ENCODE measurements at regions not wholly inside any gene's neighbourhood (a gene's known extent, or its start where the extent isn't known, plus 50 kb on each side); places are given as distances from the start of the nearest gene placed in this dataset.

GRCh38 chr4:38275331-38276100 is 315.3 kb downstream of the PTTG2 start:
- ATAC-seq (no peak), DNase-seq (ENCODE audit: low spot score) (no peak)
- POLR2A ChIA-PET, result no interaction called here

More at GRCh38 chr4:38275331-38276100, 315.3 kb downstream of the PTTG2 start:
- Mint-ChIP-seq H3K9me3 (peaks cover 10% of the 10 kb centered on the region), H3K27me3 (ENCODE audit: low read depth) (no peaks in the 10 kb centered on the region), H3K4me3 (no peak overlapping the region), H3K4me1 (peaks cover 7% of the 10 kb centered on the region), H3K27ac (no peak overlapping the region), H3K36me3 (peaks cover 8% of the 10 kb centered on the region; the same call in 1 of the 2 replicates)
- CTCF ChIA-PET, result no interaction called here
- no peak for TF ChIP-seq NR3C1 (CRISPR knock-in tag; conservative IDR thresholded peaks at IDR 0.05; ENCODE audit: low read depth)
- no peak for TF ChIP-seq CTCF (IDR thresholded peaks at IDR 0.05)
- no peak for TF ChIP-seq ZNF532 (CRISPR knock-in tag; IDR thresholded peaks at IDR 0.05; ENCODE audit: borderline replicate concordance)
- no peak for TF ChIP-seq MXD4 (CRISPR knock-in tag; IDR thresholded peaks at IDR 0.05; ENCODE audit: borderline replicate concordance)
- TF ChIP-seq FOXJ3 (CRISPR knock-in tag; IDR thresholded peaks at IDR 0.05; ENCODE audit: borderline replicate concordance), result no peak
- no peak for TF ChIP-seq MYBL2 (CRISPR knock-in tag; IDR thresholded peaks at IDR 0.05)
- TF ChIP-seq ZNF423 (CRISPR knock-in tag; IDR thresholded peaks at IDR 0.05), result no peak
- TF ChIP-seq STAT6 (CRISPR knock-in tag; conservative IDR thresholded peaks at IDR 0.05; ENCODE audit: low read depth), result no peak
- TF ChIP-seq PRDM15 (CRISPR knock-in tag; IDR thresholded peaks at IDR 0.05), result no peak
- TF ChIP-seq ZNF121 (CRISPR knock-in tag; IDR thresholded peaks at IDR 0.05), result no peak
